Esophagus squamous epithelium (tissue), 5 donors: ENCODE measurements at regions not wholly inside any gene's neighbourhood (a gene's known extent, or its start where the extent isn't known, plus 50 kb on each side); places are given as distances from the start of the nearest gene placed in this dataset.

Experiments
- DNase-seq: peaks from one replicate; lab custom pipeline; 2025; lab: John Stamatoyannopoulos, UW
- H3K27ac ChIP-seq, 4 donors: fragments of 200-600 bp; sonication (generic); one replicate each; pipeline ENCODE4 v1.5.1; 2016 to 2019; ENCODE audit warnings: mild to moderate bottlenecking in 1 of 4
- H3K27me3 ChIP-seq, 4 donors: fragments of 200-600 bp; sonication (generic); 1 replicate in 3 of 4; 2 replicates in 1 of 4; pipeline versions ENCODE4 v1.5.1 to v1.6.0; 2017 to 2021; ENCODE audit warnings: antibody characterized with exemption in 1 of 4
- H3K36me3 ChIP-seq, 3 donors: fragments of 200-600 bp; sonication (generic); one replicate each; pipeline ENCODE4 v1.5.1; 2016 to 2019
- H3K4me1 ChIP-seq, 3 donors: fragments of 200-600 bp; sonication (generic); one replicate each; pipeline ENCODE4 v1.5.1; 2017 to 2019
- H3K4me3 ChIP-seq, 4 donors: fragments of 200-600 bp; sonication (generic); 1 replicate in 3 of 4; 2 replicates in 1 of 4; pipeline ENCODE4 v1.5.1; 2016 to 2019; ENCODE audit warnings: mild to moderate bottlenecking in 2 of 4, moderate library complexity in 1 of 4
- H3K9me3 ChIP-seq, 3 donors: fragments of 200-600 bp; sonication (generic); one replicate each; pipeline ENCODE4 v1.5.1; 2016 to 2019
- CTCF ChIP-seq, 6 experiments: fragments of 450-650 bp in 4 of 6; fragments of 200-600 bp in 2 of 6; sonication (generic) in 2 of 6; IDR thresholded peaks; one replicate each; pipeline ENCODE4 v1.5.1; 2016 to 2019; ENCODE audit warnings: antibody characterized with exemption in 6 of 6, mild to moderate bottlenecking in 4 of 6, moderate library complexity in 4 of 6
- POLR2A ChIP-seq, 4 donors: fragments of 450-650 bp; IDR thresholded peaks; one replicate each; pipeline ENCODE4 v1.6.1; 2017; ENCODE audit warnings: antibody characterized with exemption in 4 of 4, mild to moderate bottlenecking in 4 of 4, moderate library complexity in 3 of 4
- WGBS, 2 donors: methylation state at CpG; one replicate each; pipeline ENCODE4 v1.1.5; 2018; 5-methylcytosine and 5-hydroxymethylcytosine counted together
- intact Hi-C: fragments of 100-400 bp; cut with DNase I; formaldehyde crosslinking; loops from one replicate; pipeline ENCODE4 v1.15.0; 2022
- donor health status: DM: yes; HTN: yes; CAD: no.

- H3K9me3 ChIP-seq: no peaks in the 10 kb centered on the region
- intact Hi-C loops: no loop called here
- 85 to 88% methylated on average over 10 to 11 of the region's 11 CpGs for WGBS, 2 donors
- TF ChIP-seq CTCF (IDR thresholded peaks at IDR 0.05) (no peak), POLR2A (IDR thresholded peaks at IDR 0.05) (no peak)
- no peak for DNase-seq
- no peak overlapping the region for H3K27ac ChIP-seq
- H3K4me1 ChIP-seq: peaks cover 0 to 21% (median 0%) of the 10 kb centered on the region in 3 donors
- no peaks in the 10 kb centered on the region for H3K36me3 ChIP-seq
- H3K27me3 ChIP-seq: no peaks in the 10 kb centered on the region
- no peak overlapping the region for H3K4me3 ChIP-seq
These were observed 91.8 kb upstream of the ENPP6 start for GRCh38 chr4:184309241-184310170.

- intact Hi-C loops: no loop called here
- no peaks in the 10 kb centered on the region for H3K9me3 ChIP-seq
- no peaks in the 10 kb centered on the region for H3K27me3 ChIP-seq
- DNase-seq: no peak
- 51 to 66% methylated on average over 3 of the region's 3 CpGs for WGBS, 2 donors
- H3K27ac ChIP-seq: peak overlapping the region in 2 of 4 donors; percentile 19 to 21
- H3K36me3 ChIP-seq: no peaks in the 10 kb centered on the region
- H3K4me3 ChIP-seq: no peak overlapping the region
- peaks cover 0 to 21% (median 0%) of the 10 kb centered on the region in 3 donors for H3K4me1 ChIP-seq
- TF ChIP-seq CTCF (IDR thresholded peaks at IDR 0.05) (no peak), POLR2A (IDR thresholded peaks at IDR 0.05) (no peak)
These were observed 89.3 kb upstream of the ENPP6 start for GRCh38 chr4:184306949-184307348.

GRCh38 chr4:184306470-184306869 is 88.8 kb upstream of the ENPP6 start:
- peaks cover 0 to 21% (median 0%) of the 10 kb centered on the region in 3 donors for H3K4me1 ChIP-seq
- no peak for DNase-seq
- no peaks in the 10 kb centered on the region for H3K36me3 ChIP-seq
- no peak overlapping the region for H3K4me3 ChIP-seq
- TF ChIP-seq CTCF (IDR thresholded peaks at IDR 0.05) (no peak), POLR2A (IDR thresholded peaks at IDR 0.05) (no peak)
- WGBS, 2 donors: 69 to 90% methylated on average over 1 of the region's 1 CpG
- no peaks in the 10 kb centered on the region for H3K27me3 ChIP-seq
- H3K9me3 ChIP-seq: no peaks in the 10 kb centered on the region
- peak overlapping the region in 2 of 4 donors; percentile 19 to 21 for H3K27ac ChIP-seq
- intact Hi-C loops: no loop called here

DNA sequence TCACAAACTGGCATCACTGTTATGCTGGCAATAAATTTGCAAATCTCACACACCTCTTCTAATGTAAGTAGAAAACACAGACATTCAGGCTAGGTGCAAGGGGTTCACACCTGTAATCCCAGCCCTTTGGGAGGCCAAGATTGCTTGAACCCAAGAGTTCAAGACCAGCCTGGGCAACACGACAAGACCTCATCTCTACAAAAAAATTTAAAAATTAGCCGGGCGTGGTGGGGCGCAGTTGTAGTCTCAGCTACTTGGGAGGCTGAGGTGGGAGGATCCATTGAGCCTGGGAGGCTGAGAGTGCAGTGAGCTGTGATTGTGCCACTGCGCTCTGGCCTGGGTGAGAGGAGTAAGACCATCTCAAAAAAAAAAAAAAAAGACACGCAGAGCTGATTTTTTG is 83.1 kb upstream of the ENPP6 start:
- TF ChIP-seq POLR2A (IDR thresholded peaks at IDR 0.05) (no peak), CTCF (IDR thresholded peaks at IDR 0.05) (no peak)
- WGBS, 2 donors: 94 to 96% methylated on average over 6 of the region's 6 CpGs
- intact Hi-C loops: no loop called here

DNA sequence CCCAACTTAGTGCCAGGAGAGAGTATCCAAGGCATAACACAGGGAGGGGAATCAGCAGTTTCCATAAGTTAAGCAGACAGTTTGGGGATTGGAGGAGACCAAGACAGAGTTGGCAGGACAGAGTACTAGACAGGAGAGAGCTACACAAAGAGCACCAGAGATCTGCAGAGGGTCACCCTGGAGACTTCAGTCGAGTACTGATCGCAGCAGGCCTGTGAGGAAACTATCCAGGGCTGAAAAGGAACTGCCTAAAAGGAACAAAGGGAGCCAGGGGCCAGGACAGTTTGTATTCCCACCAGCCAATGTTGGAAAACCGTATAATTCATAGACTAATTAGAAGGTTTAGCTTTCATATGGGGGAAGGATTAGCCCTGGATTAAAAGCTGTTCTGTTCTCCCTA is 80.6 kb upstream of the ENPP6 start:
- intact Hi-C loops: no loop called here
- H3K9me3 ChIP-seq: peaks cover 0 to 3% (median 0%) of the 10 kb centered on the region in 3 donors
- DNase-seq: no peak
- no peak overlapping the region for H3K4me3 ChIP-seq
- H3K27ac ChIP-seq: no peak overlapping the region
- no peaks in the 10 kb centered on the region for H3K27me3 ChIP-seq
- no peaks in the 10 kb centered on the region for H3K36me3 ChIP-seq
- no peaks in the 10 kb centered on the region for H3K4me1 ChIP-seq
- 70 to 86% methylated on average over 3 of the region's 3 CpGs for WGBS, 2 donors
- TF ChIP-seq POLR2A (IDR thresholded peaks at IDR 0.05) (no peak), CTCF (IDR thresholded peaks at IDR 0.05) (no peak)

More for the DNA sequence above, 83.1 kb upstream of the ENPP6 start:
- Histone ChIP-seq H3K4me1 (no peaks in the 10 kb centered on the region), H3K27ac (no peak overlapping the region), H3K9me3 (no peaks in the 10 kb centered on the region), H3K4me3 (no peak overlapping the region), H3K36me3 (no peaks in the 10 kb centered on the region), H3K27me3 (no peaks in the 10 kb centered on the region)
- DNase-seq: no peak
